ENCODE measurements at regions not wholly inside any gene's neighbourhood (a gene's known extent, or its start where the extent isn't known, plus 50 kb on each side); places are given as distances from the start of the nearest gene placed in this dataset.
A peak's percentile ranks its signal among the peaks of the same experiment; 100 is the strongest.
"Not testable (repeated sequence)": the region's sequence is repeated elsewhere in the genome, so short reads cannot be mapped to it uniquely, and the experiment has no call there.

DNA sequence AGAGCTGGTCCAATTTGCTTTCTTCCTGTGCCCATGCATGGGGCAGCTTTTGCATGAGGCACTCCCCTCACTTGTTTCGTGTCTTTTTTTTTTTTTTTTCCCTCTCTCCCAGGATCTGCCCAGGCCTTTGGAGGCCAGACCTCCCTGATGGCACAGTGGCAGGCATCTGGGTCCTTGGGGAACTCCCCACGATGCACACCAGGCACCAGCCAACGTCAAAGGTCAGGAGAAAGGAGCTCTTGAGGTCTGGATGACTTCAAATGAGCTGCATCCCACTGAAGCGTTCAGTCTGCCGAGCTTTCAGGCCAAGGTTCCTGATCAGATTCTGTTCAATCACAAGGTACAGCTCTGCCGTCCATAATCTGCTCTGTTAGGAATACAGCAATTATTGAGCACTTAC is 97.2 kb upstream of the CARD11 start:
- no peak overlapping the region for H3K27ac ChIP-seq (ENCODE audit: low read depth, low read length)
- H3K27me3 ChIP-seq (ENCODE audit: control insufficient read depth, low read length): no peaks in the 10 kb centered on the region
- TF ChIP-seq EZH2phosphoT487 (IDR thresholded peaks at IDR 0.05; ENCODE audit: borderline replicate concordance, low read length) (no peak), CTCF (IDR thresholded peaks at IDR 0.05; ENCODE audit: low read depth, low read length, poor library complexity, severe bottlenecking) (no peak)
- H3K4me2 ChIP-seq (ENCODE audit: low read length): no peak overlapping the region
- H3F3A ChIP-seq (ENCODE audit: control insufficient read depth, insufficient read depth): no peaks in the 10 kb centered on the region
- peaks cover 16% of the 10 kb centered on the region for H3K4me1 ChIP-seq (ENCODE audit: control insufficient read depth, low read length)
- H3K36me3 ChIP-seq (ENCODE audit: control insufficient read depth, low read length): no peaks in the 10 kb centered on the region
- no peaks in the 10 kb centered on the region for H3K79me2 ChIP-seq (ENCODE audit: control insufficient read depth, low read length)
- H4K20me1 ChIP-seq (ENCODE audit: control insufficient read depth, insufficient read depth, low read depth, low read length): no peaks in the 10 kb centered on the region
- no peak overlapping the region for H3K4me3 ChIP-seq (ENCODE audit: low read length)
- no peaks in the 10 kb centered on the region for H3K9me2 ChIP-seq (replicated peaks; ENCODE audit: control insufficient read depth, low read length)
- no peaks in the 10 kb centered on the region for H3K9me3 ChIP-seq (ENCODE audit: control insufficient read depth, insufficient read depth, low read length)

DNA sequence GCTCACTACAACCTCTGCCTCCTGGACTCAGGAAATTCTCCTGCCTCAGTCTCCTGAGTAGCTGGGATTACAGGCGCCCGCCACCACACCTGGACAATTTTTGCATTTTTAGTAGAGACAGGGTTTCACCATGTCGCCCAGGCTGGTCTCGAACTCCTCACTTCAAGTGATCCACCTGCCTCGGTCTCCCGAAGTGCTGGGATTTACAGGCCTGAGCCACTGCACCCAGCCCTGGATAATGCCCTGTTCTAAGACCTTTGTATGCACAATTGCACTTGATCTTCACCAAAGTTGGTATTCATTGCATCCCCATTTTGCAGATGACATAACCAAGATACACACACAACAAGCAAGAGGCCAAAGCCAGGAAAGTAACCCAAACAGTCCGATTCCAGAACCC is 97.7 kb upstream of the CARD11 start:
- no peak overlapping the region for H3K4me3 ChIP-seq (ENCODE audit: low read length)
- no peaks in the 10 kb centered on the region for H3K36me3 ChIP-seq (ENCODE audit: control insufficient read depth, low read length)
- no peaks in the 10 kb centered on the region for H3K9me3 ChIP-seq (ENCODE audit: control insufficient read depth, insufficient read depth, low read length)
- no peaks in the 10 kb centered on the region for H3K27me3 ChIP-seq (ENCODE audit: control insufficient read depth, low read length)
- no peaks in the 10 kb centered on the region for H4K20me1 ChIP-seq (ENCODE audit: control insufficient read depth, insufficient read depth, low read depth, low read length)
- no peaks in the 10 kb centered on the region for H3F3A ChIP-seq (ENCODE audit: control insufficient read depth, insufficient read depth)
- no peaks in the 10 kb centered on the region for H3K79me2 ChIP-seq (ENCODE audit: control insufficient read depth, low read length)
- no peak overlapping the region for H3K4me2 ChIP-seq (ENCODE audit: low read length)
- TF ChIP-seq EZH2phosphoT487 (IDR thresholded peaks at IDR 0.05; ENCODE audit: borderline replicate concordance, low read length) (no peak), CTCF (IDR thresholded peaks at IDR 0.05; ENCODE audit: low read depth, low read length, poor library complexity, severe bottlenecking) (no peak)
- H3K4me1 ChIP-seq (ENCODE audit: control insufficient read depth, low read length): peaks cover 16% of the 10 kb centered on the region
- no peaks in the 10 kb centered on the region for H3K9me2 ChIP-seq (replicated peaks; ENCODE audit: control insufficient read depth, low read length)
- no peak overlapping the region for H3K27ac ChIP-seq (ENCODE audit: low read depth, low read length)

DNA sequence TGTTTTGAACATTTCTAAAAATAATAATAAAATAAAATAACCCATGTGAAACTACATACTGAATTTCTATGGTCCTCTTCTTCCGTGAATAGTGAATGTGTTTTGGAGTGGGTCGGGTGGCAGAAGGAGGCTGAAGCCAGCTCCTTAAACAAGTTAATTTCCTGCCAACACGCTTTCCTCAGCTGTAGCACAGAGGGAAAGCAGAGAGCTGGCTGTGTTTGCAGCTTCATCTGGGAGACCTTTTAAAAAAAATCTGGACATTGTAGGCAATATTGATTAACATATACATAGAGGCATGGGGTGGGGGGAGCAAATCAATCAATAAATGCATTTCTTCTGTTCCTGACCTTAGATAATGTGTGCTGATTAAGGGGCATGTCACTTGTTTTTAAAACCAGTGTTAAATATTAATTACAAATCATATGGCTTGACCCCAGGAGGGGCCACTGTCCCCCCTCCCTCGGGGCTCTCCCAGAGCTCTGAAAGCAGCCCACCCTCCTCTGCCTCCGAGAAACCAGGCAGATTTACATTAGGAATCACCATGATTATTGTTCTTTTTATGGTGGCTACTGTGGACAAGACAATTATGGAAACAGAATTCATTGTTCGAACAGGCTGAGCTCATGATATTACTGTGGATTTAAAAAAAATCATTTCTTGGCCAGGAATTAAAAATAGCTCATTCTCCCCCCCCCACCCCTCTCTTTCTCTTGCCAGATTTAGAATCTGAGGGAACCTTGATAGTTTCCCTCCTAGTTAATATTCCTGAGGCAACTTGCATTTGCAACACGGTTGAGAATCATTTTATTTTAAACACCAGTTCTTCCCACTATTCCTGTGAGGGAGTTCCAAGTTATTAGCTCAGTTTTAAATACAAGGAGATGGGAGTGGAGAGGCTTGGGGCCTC is 100.5 kb upstream of the CARD11 start:
- H3K27me3 ChIP-seq (ENCODE audit: control insufficient read depth, low read length): no peaks in the 10 kb centered on the region
- peak overlapping the region; percentile 48 for H3K4me2 ChIP-seq (ENCODE audit: low read length)
- peaks cover 34% of the 10 kb centered on the region for H3K4me1 ChIP-seq (ENCODE audit: control insufficient read depth, low read length)
- H3K79me2 ChIP-seq (ENCODE audit: control insufficient read depth, low read length): no peaks in the 10 kb centered on the region
- peak overlapping the region; percentile 31 for H3K27ac ChIP-seq (ENCODE audit: low read depth, low read length)
- no peaks in the 10 kb centered on the region for H3F3A ChIP-seq (ENCODE audit: control insufficient read depth, insufficient read depth)
- peak overlapping the region; percentile 23 for H3K4me3 ChIP-seq (ENCODE audit: low read length)
- no peak for TF ChIP-seq CTCF (IDR thresholded peaks at IDR 0.05; ENCODE audit: low read depth, low read length, poor library complexity, severe bottlenecking)
- no peaks in the 10 kb centered on the region for H3K36me3 ChIP-seq (ENCODE audit: control insufficient read depth, low read length)
- H3K9me3 ChIP-seq (ENCODE audit: control insufficient read depth, insufficient read depth, low read length): no peaks in the 10 kb centered on the region
- no peaks in the 10 kb centered on the region for H4K20me1 ChIP-seq (ENCODE audit: control insufficient read depth, insufficient read depth, low read depth, low read length)
- no peaks in the 10 kb centered on the region for H3K9me2 ChIP-seq (replicated peaks; ENCODE audit: control insufficient read depth, low read length)

DNA sequence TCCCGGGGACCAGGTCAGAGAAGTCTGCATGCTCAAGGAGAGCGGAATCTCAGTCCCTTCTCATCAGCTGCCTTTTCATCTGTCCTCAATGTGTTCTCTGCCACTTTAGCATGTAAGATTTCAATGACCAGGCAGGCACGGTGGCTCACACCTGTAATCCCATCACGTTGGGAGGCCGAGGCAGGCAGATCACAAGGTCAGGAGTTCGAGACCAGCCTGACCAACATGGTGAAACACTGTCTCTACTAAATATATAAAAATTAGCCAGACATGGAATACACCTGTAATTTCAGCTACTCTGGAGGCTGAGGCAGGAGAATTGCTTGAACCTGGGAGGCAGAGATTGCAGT is 101.1 kb upstream of the CARD11 start:
- not testable (repeated sequence) for H3K9me3 ChIP-seq (ENCODE audit: control insufficient read depth, insufficient read depth, low read length); H3K36me3 ChIP-seq (ENCODE audit: control insufficient read depth, low read length); H3K4me3 ChIP-seq (ENCODE audit: low read length); H3K27me3 ChIP-seq (ENCODE audit: control insufficient read depth, low read length); H3K27ac ChIP-seq (ENCODE audit: low read depth, low read length); H3F3A ChIP-seq (ENCODE audit: control insufficient read depth, insufficient read depth); H3K79me2 ChIP-seq (ENCODE audit: control insufficient read depth, low read length); H4K20me1 ChIP-seq (ENCODE audit: control insufficient read depth, insufficient read depth, low read depth, low read length); H3K9me2 ChIP-seq (replicated peaks; ENCODE audit: control insufficient read depth, low read length)
- H3K4me2 ChIP-seq (ENCODE audit: low read length): peak overlapping the region; percentile 48
- peaks cover 40% of the 10 kb centered on the region for H3K4me1 ChIP-seq (ENCODE audit: control insufficient read depth, low read length)
